ENCODE measurements at regions not wholly inside any gene's neighbourhood (a gene's known extent, or its start where the extent isn't known, plus 50 kb on each side); places are given as distances from the start of the nearest gene placed in this dataset.

- TF ChIP-seq CTCF (IDR thresholded peaks at IDR 0.05) (no peak), EZH2 (IDR thresholded peaks at IDR 0.05) (no peak), EZH2phosphoT487 (IDR thresholded peaks at IDR 0.05) (no peak)
Observed at GRCh38 chr6:166766769-166767168, 139.7 kb upstream of the RPS6KA2 start.

Measured in neural progenitor cell (in vitro differentiated cells).